Dermis blood vessel endothelial cell (primary cell): ENCODE measurements at regions not wholly inside any gene's neighbourhood (a gene's known extent, or its start where the extent isn't known, plus 50 kb on each side); places are given as distances from the start of the nearest gene placed in this dataset.

Source experiments
- DNase-seq: peaks from one replicate; pipeline ENCODE4 v3.0.0; 2010

DNA sequence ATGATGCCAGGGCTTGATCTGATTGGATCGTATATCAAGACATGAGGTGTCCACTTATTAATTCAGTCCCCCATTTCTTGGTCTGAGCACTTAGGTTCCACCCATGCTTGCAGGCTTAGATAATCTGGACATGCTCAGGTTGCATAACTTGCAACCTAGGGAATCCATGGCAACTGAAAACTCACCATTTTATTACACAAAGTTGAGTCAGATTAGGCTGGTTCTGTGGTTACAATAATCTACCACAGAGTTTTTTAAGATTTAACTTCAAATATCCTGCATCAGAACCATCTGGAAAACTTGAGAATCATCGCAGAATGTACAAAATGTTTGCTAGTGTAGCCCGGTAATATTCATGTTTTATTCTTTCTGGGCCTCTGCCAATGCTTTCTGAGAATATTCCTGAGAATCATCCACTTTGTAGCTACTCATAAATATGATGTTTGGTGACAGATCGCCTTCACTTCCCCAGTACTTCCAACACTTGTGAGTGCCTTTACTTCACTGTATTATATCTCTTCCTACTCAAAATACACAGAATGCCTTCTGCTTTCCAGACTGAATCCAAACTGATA, 707.2 kb upstream of the ADAMTS5 start:
- DNase-seq = no peak

- no peak for DNase-seq
Observed at GRCh38 chr21:27673581-27673980, 706.7 kb upstream of the ADAMTS5 start.

GRCh38 chr21:27671207-27671606, 704.3 kb upstream of the ADAMTS5 start:
- DNase-seq = no peak

DNA sequence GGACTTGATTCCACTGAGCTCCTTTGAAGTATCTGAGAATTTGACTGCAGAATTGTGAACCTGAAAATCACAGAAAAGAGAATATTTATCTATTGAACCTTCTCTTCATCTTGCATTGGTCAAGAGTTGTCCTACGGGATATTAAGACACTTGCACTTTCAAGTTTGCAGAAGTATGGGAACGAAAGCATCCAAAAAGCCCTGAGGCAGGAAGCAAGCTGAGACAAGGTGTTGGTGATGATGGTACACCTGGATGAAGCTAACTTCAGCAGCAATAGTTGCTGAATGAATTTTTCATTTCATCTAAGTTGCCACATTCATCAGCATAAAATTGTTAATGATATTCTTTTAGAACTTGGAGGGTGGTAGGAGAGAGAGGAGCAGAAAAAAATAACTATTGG, 686.6 kb upstream of the ADAMTS5 start:
- DNase-seq = no peak

DNA sequence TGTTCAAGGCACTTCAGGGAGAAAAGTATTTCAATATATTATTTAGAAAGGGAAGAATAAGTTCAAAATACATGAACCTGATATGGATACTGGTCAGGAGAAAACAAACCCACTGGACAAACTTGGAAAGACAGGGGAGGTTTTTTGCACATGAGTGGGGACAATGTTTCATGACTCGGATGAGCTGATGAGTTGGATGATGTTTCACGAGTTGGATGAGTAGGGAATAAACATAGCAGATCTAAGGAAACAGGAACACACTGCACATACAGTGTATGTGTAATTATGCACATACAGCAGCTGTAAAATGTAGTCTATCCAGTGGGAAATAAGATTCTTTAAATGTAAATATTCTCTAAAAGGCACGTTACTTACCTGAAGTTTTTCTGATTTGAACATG, 682.9 kb upstream of the ADAMTS5 start:
- DNase-seq = no peak

DNA sequence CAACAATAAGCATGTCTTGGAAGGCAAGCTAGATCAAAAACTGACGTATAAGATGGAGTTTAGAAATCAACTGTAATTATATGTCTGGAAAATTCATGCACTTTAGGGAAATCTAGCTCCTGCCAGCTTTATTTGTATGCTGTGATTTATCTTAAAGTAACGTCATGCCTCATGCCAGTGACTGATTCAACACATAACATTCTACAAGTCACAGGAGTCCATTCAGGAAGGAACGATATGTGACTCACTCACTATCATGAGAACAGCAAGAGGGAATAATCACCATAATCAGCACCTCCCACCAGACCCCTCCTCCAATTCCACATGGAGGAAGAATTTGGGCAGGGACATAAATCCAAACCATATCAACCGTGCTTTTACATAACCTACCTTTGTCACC, 682.4 kb upstream of the ADAMTS5 start:
- peak; percentile 8 for DNase-seq

DNA sequence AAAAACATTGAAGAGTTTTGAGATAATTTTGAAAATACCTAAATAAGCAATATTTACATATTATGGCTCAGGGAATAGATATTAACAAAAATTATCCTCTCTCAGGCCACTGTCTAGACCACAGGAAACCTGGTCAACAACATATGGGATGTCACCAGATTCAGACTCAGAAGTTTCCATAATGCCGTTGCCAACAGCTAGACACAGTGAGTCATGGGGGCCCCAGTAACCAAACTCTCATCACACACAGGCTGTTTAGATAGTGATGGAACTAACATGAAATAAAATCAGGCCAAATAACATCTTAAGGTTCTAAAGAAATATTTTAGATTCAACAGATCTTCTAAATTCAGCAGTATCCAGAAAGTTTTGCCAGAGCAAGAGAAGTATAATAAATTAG, 681.7 kb upstream of the ADAMTS5 start:
- peak; percentile 1 for DNase-seq

DNA sequence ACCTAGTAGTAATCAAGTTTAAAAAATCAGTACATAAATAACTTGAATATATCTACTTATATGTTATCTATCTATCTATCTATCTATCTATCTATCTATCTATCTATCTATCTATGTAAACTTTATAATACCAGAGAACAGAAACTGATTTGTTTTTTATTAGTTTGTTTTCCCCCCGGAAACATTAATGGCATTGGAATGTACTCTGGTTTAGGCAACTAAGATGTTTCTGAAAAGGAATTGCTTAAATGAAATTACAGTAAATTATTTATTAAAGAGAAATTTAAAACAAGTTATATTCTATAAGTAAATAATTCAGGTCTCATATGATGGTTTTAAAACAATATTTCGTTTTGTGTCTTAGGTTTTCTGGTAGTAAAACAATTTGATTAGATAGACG, 681.0 kb upstream of the ADAMTS5 start:
- DNase-seq = no peak

DNA sequence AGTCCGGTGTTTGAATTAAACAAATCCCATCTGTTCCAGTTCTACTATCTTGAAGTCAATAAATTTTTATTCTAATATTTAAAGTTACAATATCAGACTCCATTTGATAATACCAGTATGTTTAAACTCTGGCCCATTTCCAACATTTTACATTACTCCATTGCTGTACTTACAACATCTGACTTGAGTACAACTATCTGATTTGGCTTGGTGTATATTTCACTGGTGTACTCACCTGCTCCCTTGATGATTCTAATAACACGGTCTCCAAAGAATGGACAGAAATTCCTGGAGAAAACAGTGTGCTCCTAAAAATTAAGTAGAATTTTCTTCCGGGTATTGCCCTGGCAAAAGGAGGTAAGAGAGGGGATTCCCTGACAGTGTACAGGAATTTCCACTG, 680.5 kb upstream of the ADAMTS5 start:
- DNase-seq = no peak

DNA sequence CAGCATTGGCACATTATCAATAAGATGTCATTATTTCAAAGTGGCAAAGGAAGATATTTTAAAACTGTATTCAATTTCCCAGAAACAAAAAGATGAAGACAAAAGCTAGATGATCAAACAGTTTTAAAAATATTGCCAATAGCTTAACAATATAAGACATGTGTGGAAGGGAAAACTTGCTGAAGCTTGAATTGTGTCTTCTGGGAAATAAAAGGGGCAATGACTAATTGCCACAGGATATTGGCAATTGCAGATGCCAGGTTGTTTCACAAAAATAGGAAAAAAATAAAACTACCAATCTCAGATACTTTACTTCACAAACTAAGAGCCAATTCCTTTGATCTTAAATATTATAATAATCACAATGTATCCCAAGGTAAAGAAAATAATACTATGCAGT, 679.8 kb upstream of the ADAMTS5 start:
- DNase-seq = no peak

- no peak for DNase-seq
Observed at GRCh38 chr21:27646056-27646455, 679.2 kb upstream of the ADAMTS5 start.

- no peak for DNase-seq
Observed at GRCh38 chr21:27645285-27645684, 678.4 kb upstream of the ADAMTS5 start.

DNA sequence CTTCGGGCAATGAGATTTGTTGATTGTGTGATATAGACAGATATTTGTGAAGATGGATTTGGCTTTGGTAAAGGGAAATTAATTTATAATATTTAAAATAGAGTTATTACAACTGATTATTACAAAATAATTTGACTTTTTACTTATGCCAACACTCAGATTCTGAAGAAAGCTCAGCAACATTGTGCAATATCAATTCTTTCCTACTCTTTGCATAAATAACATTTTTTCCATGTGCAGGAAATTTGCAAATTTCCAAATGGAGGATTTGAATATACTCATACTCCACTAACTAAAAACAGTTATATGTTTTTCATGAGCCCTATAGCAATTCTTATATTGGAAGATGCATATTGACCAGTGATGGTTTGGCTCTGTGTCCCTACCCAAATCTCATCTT, 676.4 kb upstream of the ADAMTS5 start:
- DNase-seq = no peak

GRCh38 chr21:27639286-27639685, 672.4 kb upstream of the ADAMTS5 start:
- DNase-seq = no peak

DNA sequence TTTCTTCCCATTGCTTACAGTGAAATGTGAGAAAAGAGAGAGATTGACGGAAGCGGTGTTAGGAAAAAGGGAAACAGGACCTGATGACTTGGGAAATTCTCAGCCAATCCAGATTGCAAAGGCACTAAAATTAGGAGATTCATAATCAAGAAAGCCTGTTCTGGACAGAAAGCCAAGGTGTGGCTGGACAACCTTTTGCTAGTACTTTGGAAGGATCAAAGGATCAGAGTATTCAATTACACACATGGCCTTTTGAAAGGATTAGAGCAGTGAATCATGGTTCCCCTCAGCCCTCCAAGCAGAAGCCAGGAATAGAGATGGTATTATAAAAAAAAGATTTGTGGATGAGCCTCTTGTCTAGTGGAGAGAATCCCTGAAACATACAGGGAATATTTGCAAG, 669.8 kb upstream of the ADAMTS5 start:
- DNase-seq = no peak

- DNase-seq = no peak
Observed at GRCh38 chr21:27633631-27634030, 666.7 kb upstream of the ADAMTS5 start.

DNA sequence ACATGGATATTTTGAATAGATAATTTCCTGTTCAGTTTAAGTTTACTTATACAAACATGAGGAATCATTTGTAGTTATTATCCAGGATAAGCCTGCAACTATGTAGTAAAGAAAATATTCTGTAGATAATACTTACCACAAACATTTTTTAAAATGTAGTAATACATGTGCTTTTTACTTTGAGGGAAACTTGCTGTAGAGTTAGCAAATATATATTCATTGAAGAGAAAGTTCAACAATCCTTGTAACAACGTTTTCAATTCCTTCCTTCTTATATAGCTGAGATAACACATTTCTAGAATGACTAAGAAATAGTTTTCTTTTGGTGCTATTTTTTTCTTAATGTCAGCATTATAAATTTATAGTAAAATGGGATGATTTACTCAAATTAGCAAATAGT, 664.6 kb upstream of the ADAMTS5 start:
- no peak for DNase-seq

DNA sequence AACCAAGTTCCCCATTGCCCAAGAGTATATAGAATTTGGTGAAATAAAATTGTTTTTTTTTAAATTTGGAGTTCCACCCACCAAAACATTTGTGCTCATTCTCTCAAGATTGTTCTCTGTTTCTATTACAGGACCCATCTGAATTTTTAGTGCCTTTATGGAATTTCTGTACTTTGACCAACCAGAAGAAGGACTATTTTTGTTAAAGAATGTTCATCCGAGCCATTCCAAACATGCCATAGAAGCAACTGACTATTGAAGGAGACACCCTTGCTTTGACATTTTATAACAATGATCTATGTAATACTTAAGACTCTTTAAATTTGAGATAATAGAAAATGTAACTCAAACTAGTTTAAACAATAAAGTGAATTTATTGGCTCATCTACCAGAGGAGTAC, 655.7 kb upstream of the ADAMTS5 start:
- no peak for DNase-seq

- no peak for DNase-seq
Observed at GRCh38 chr21:27614231-27614630, 647.3 kb upstream of the ADAMTS5 start.

DNA sequence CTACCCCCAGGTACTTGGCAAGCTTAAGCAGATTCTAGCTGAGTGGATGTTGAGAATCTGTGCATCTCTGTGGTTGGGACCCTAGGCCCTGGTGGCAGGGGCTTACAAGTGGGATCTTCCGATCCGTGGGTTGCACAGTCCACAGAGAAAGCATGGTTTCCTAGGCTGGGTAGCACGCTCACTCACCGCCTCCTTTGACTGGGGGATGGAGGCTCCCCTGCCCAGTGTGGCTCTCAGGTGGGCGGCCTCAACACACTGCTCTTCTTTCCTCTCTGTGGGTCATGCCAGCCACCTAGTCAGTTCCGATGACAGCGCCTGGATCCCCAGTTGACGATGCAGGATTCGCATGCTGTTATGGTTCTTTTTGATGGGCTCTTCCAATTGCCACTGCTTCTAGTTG, 639.5 kb upstream of the ADAMTS5 start:
- no peak for DNase-seq

GRCh38 chr21:27596196-27596595, 629.3 kb upstream of the ADAMTS5 start:
- no peak for DNase-seq

DNA sequence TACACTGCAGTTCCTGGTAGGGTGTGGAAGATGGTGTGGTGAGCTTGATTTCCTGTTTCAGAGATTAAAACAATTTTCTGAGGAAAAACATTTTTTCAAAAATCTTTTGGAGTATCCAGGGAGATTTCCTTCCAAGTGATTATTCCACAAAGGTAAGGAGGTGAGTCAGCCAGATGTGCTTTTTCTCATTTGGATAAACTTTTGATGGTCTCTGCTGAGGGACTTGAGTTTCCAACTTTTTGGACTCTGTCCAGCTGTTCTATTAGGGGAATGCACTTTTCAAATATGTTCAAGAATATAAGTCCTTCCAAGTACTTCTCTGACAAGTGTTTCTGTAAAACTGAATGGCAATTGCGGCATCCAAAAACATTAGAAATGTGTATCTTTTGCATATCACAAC, 628.8 kb upstream of the ADAMTS5 start:
- no peak for DNase-seq

DNA sequence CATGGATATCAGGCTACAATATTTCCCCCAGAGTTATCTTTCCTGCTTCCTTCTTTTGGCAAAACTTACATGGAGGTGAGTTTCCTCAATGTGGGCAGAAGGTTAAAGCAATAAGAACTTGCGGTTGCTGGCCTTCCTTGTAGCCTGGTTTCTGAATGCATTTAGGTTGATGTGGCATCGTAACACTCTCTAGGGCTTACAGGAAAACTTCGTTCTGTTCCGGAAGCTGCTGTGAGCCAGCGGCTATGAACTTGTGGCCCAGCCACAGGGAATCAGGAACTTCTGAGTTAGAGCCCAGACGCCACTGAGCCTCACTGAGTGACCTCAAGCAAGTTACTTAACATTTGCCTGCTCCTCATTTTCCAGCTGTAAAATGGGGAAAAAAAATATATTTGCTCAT, 623.4 kb upstream of the ADAMTS5 start:
- peak; percentile 1 for DNase-seq

DNA sequence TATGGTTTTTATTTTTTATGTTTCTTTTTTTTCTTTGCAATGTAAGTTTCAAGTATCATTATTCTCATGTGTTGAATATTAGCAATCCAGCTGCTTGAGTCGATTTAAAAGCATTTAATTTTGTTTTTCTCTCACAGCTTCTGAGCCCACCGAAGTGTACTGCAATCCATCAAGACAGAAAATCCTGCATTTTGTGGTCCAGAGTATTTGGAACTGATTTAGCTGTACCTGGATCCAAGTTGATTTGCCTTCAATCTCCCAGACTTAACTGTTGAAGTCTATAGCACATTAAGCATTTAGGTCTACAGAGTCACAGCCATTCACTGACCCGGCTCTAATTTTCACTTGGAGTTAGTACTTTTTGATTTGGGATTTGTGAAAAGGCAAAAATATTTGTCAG, 622.9 kb upstream of the ADAMTS5 start:
- no peak for DNase-seq

DNA sequence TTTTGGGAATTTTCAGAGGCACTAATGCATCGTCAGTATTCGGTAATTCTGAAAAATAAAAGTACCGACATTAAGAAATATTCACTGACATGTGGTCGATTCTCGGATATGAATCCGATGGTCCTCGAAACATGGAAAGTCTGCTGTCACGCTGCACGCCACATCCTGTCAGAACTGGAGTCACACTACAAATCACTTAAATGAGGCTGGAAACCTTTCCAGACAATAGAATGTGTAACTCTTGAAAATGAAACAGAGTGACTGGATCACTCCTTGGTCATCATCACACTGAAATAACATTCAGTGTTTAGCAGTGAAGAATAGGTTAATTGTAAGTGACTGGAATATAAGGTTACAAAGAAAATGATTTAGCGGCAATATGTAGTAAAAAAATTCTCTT, 620.1 kb upstream of the ADAMTS5 start:
- DNase-seq = no peak

DNA sequence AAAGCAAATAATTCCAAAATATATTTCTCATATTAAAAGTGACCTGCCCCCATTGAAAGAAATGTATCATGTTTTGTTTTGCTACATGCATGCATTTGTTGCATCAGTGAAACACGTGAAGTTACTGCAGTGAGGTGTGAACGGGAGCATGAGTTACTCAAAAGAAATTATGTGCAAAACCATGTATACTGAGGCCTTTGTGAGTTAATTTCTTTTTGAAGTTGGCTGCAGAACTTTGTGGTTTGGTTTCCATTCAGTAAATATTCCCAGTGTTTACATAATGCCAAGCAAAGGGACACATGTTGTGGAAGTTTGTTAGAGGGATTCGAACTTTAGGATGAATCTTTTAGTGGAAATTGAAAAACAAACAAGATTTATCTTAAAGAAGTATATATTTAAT, 619.4 kb upstream of the ADAMTS5 start:
- DNase-seq = no peak
